ENCODE measurements at regions not wholly inside any gene's neighbourhood (a gene's known extent, or its start where the extent isn't known, plus 50 kb on each side); places are given as distances from the start of the nearest gene placed in this dataset.

DNA sequence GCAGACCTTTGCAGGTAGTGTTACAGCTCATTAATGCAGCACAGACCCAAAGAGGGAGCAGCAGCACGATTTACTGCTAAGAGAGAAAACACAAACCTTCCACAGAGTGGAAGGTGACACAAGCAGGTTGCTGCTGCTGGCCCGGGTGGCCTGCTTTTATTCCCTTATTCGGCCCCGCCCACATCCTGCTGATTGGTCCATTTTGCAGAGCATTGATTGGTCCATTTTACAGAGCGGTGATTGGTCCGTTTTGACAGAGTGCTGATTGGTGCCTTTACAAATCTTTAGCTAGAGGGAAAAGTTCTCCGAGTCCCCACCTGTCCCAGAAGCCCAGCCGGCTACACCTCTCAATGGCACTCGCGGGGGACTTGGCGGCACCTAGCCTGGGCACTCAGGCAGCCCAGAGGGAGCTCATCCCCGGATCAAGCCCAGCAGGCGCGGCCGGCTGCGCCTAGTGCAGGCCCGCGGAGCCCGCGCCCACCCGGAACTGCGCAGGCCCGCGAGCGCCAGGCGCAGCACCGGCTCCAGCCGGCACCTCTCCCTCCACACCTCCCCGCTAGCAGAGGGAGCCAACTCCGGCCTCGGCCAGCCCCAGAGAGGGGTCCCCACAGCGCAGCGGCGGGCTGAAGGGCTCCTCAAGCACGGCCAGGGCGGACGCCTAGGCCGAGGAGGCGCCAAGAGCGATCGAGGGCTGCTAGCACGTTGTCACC is 825.6 kb upstream of the HS6ST1 start:
- TF ChIP-seq, protein P1, sequence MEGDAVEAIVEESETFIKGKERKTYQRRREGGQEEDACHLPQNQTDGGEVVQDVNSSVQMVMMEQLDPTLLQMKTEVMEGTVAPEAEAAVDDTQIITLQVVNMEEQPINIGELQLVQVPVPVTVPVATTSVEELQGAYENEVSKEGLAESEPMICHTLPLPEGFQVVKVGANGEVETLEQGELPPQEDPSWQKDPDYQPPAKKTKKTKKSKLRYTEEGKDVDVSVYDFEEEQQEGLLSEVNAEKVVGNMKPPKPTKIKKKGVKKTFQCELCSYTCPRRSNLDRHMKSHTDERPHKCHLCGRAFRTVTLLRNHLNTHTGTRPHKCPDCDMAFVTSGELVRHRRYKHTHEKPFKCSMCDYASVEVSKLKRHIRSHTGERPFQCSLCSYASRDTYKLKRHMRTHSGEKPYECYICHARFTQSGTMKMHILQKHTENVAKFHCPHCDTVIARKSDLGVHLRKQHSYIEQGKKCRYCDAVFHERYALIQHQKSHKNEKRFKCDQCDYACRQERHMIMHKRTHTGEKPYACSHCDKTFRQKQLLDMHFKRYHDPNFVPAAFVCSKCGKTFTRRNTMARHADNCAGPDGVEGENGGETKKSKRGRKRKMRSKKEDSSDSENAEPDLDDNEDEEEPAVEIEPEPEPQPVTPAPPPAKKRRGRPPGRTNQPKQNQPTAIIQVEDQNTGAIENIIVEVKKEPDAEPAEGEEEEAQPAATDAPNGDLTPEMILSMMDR (IDR thresholded peaks at IDR 0.05; ENCODE audit: insufficient read depth, low read depth, low read length), result no peak
- no peak for DNase-seq (ENCODE audit: low read depth)
- no peak overlapping the region for H3K4me3 ChIP-seq (ENCODE audit: low read depth, low read length)

DNA sequence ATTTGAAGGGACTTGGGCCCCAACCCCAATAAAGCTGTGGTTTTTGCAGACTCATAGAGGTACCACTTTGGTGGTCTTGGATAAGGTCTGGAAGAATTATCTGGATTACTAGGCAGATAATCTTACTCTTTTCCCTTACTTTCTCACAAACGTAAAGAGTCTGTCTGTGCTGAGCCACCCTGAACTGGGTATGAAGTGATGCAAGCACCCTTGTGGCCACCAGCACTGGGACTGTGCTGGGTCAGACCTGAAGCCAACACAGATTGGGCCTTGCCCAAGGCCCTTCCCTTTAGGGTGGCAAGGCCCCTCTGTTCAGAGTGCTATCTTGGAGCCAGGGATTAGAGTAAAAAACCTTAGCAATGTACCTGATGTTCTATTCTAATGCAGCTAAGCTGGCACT is 827.0 kb upstream of the RAB6C start:
- TF ChIP-seq, protein P1 (IDR thresholded peaks at IDR 0.05; ENCODE audit: insufficient read depth, low read depth, low read length), result no peak
- no peak overlapping the region for H3K4me3 ChIP-seq (ENCODE audit: low read depth, low read length)
- DNase-seq (ENCODE audit: low read depth), result no peak

DNA sequence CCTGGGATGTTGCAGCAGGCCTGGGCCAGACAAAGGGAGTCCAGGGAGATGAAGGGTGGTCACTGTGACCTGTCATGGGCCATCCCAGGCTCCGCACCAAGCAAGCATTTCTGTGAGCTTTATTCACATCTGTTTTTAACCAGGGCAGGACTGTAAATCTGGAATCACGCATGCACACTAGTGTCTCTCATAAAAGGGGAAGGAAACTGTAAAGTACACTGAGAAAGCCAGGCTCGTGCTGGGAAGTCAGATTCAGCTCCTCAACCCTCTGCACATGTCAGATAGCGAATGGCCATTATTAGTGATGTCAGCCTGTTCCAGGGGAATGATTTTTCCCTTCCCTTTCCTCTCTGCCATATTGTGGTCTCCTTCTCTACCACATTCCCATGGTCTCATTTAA is 818.6 kb upstream of the RAB6C start:
- TF ChIP-seq, protein P1 (IDR thresholded peaks at IDR 0.05; ENCODE audit: insufficient read depth, low read depth, low read length), result no peak
- no peak for DNase-seq (ENCODE audit: low read depth)
- H3K4me3 ChIP-seq (ENCODE audit: low read depth, low read length), result no peak overlapping the region

DNA sequence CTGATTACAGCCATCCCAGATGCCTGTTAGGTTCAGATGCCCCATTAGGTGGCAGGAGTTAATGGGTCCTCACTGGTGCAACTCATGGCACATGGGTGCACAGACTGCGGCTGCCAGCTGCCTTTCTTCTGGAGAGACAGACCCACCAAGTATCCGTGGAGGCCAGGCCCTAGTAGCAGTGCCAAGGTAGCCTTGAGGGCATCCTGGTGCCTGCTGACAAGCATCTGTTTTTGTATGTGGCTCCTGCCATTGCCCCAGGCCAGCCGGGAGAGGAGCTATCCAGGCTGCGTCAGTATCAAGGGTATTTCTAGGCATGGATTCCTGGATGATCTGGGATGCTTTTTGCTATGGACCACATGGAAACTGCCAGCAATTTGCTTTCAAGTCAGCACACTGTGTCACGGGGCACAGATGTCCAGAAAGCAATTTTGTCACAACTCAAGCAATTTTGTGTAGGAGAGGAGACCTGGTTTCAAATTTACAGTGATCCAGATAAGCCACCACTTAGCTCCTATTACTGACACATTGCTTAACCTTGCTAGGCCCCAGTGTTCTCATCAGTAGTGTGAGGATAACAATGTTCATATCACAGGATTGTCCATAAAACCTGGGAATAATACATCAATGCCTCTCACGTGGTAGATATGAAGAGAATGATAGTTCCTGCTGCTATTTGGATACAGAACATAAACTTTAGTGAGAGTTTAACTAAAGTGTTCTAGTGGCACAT is 815.1 kb upstream of the RAB6C start:
- DNase-seq (ENCODE audit: low read depth), result no peak
- H3K4me3 ChIP-seq (ENCODE audit: low read depth, low read length), result no peak overlapping the region
- TF ChIP-seq, protein P1 (IDR thresholded peaks at IDR 0.05; ENCODE audit: insufficient read depth, low read depth, low read length), result no peak

DNA sequence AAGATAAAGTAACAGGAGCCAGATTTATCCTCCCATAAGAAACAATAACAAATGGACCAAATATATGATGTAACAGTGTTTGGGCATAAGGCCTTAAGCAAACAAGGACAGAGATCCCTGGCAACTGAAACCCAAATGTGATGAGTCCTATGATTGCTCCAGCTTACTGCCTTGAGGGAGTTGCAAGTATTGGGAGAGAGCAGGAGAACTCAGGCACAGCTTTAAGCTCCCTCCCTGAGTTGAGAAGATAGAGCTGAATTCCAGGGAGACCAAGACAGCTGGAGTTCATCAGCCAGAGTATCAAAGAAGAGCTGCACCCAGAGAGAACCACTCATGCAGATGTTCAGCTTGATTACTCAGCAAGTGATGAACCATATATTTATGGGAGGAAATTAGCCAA is 814.5 kb upstream of the RAB6C start:
- TF ChIP-seq, protein P1 (IDR thresholded peaks at IDR 0.05; ENCODE audit: insufficient read depth, low read depth, low read length), result no peak
- no peak for DNase-seq (ENCODE audit: low read depth)
- H3K4me3 ChIP-seq (ENCODE audit: low read depth, low read length), result no peak overlapping the region

DNA sequence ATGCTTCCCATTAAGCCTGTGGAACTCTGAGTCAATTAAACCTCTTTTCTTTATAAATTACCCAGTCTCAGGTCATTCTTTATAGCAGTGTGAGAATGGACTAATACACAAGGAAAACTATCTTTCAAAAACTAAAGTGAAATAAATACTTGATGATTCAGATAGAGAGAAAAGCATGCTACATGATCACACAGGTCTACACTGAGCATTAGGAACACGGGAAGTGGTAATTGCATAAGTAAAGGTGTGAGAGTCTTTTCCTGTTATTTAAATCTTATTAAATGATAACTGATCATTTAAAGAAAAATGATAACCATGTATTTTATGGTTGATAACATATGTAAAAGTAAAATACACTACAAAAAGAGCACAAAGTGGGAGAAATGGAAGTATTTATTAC is 812.0 kb upstream of the RAB6C start:
- no peak overlapping the region for H3K4me3 ChIP-seq (ENCODE audit: low read depth, low read length)
- TF ChIP-seq, protein P1 (IDR thresholded peaks at IDR 0.05; ENCODE audit: insufficient read depth, low read depth, low read length), result no peak
- DNase-seq (ENCODE audit: low read depth), result no peak

Measured in fibroblast of villous mesenchyme (primary cell).